MM.1S (cell line): ENCODE measurements at regions not wholly inside any gene's neighbourhood (a gene's known extent, or its start where the extent isn't known, plus 50 kb on each side); places are given as distances from the start of the nearest gene placed in this dataset.

Experiments used
- CTCF ChIP-seq: fragments of 300-600 bp; sonication (generic); IDR thresholded peaks from 2 replicates; pipeline ENCODE4 v1.5.1; 2016; ENCODE audit warnings: antibody characterized with exemption, low read length, mixed read lengths
- EZH2phosphoT487 ChIP-seq: fragments of 300-600 bp; sonication (generic); IDR thresholded peaks from 2 replicates; pipeline ENCODE4 v1.6.1; 2018; ENCODE audit warnings: antibody characterized with exemption, low read length

GRCh38 chr4:18935659-18936345, 914.2 kb upstream of the LCORL start:
- TF ChIP-seq CTCF (no peak), EZH2phosphoT487 (no peak)
